ENCODE measurements at regions not wholly inside any gene's neighbourhood (a gene's known extent, or its start where the extent isn't known, plus 50 kb on each side); places are given as distances from the start of the nearest gene placed in this dataset.

DNA sequence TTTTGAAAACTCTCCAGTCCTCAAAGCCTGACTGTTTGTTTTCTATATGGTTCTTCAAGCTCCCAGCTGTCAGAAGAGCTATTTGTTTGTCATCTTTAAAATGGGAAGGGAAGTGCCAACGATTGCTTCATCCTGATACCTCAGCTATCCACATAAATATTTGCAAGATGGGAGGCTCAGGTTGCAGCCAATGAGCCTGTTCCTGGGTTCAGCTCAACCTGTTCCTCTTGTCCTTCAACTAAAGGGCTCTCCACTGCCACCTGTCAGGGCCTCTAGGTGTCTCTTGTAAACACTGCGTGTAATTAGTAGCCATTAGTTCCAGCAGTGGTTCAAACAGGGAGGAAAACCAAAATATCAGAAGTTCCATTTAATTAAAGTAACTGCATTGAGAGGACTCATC is 445.1 kb downstream of the AJAP1 start:
- no peak for DNase-seq (ENCODE audit: low read depth)

DNA sequence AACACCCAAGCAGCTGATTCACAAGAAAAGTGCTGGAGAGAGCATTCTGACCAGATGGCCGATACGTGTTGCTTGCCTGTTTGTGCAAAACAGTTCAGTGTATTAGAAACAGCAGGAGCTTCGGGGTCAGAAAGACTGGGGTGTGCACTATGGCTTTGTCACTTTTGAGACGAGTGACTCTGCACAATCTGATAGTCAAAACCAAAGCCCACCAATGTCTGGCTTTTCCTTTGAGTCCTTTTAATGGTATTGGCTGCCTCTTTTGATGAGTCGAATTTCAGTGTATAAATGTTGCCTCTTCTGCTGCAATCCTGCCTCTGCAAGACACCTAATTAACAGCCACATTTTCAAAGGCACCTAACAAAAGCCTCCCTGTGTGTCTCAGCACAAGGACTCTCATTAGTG is 444.6 kb downstream of the AJAP1 start:
- DNase-seq (ENCODE audit: low read depth) = no peak

- no peak for DNase-seq (ENCODE audit: low read depth)
Measured at GRCh38 chr1:5093042-5093441, 438.6 kb downstream of the AJAP1 start.

DNA sequence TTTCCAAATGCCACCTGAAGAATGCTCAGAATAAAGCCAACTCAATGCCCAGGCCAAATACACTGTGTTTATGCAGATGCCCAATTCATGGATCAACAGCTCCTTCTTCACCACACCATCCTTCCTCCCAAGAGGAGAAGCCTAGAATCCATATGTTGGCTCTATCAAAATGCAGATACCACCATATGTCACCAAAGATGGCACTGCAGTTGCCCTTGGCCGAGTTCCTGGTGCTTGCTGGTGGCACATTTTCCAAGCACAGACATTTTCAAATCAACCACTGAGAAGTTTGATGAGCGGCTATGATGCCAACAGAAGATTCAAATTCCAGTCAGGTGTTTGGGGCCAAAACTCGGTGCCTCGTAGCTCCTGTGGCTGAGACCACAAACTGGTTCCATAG is 430.3 kb downstream of the AJAP1 start:
- DNase-seq (ENCODE audit: low read depth) = no peak

DNA sequence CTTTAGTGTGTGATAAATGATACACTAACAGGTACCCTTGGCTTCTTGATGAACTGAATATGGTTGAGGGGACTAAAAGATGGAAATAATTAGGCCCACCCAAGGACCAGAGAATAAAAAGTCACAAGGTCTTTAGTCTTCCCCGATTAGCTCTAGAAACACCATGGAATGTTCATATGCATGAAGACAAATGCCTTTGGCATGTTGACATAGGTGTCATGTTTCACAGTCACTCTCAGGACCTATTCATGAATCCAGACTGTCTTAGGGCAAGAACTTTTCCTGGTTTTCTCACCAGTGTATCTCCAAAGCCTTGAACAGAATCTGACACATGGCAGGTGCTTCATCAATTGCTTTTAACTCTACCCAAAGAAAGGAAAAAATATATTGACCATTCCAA is 412.8 kb downstream of the AJAP1 start:
- DNase-seq (ENCODE audit: low read depth) = no peak

GRCh38 chr1:5053744-5054143 is 399.3 kb downstream of the AJAP1 start:
- DNase-seq (ENCODE audit: low read depth) = no peak

GRCh38 chr1:5029136-5029535 is 374.7 kb downstream of the AJAP1 start:
- DNase-seq (ENCODE audit: low read depth) = no peak

DNA sequence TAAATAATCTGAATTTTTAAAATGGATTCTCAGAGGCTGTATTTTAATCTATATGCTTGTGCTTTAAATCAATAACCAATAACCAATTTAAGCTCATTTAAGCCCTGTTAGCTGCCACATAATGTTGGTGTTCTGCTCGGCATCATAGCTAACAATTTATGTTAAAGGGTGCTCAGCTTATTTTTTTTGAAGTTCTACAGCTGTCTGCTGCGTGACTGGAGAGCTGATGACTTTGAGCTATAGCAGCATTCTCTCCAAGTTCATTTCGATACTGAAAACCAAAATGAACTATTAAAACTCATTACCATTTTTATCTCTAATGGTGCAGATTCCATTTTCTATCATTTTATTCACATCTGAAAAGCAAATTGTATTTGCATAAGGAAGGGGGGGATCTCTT is 357.8 kb downstream of the AJAP1 start:
- no peak for DNase-seq (ENCODE audit: low read depth)

GRCh38 chr1:5010656-5011055 is 356.2 kb downstream of the AJAP1 start:
- DNase-seq (ENCODE audit: low read depth) = no peak

DNA sequence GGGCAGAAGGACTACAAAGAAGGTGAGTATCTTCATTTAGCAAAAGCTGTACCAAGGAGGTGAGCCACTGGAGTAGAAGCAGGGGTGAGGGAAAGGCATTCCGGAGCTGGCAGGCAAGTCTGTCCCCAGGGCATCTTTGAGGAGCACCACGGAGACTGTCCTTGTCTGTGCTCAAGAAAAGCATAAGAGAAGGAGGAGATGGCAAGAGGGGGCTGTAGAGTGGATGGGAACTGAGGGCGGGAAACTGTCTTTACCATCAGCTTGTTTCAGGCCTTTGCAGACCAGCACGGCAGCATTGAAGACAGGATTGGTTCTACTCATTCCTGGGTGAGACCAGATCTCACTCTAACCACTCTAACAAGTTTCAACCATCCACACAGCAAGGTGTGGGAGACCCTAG is 355.8 kb downstream of the AJAP1 start:
- no peak for DNase-seq (ENCODE audit: low read depth)

DNA sequence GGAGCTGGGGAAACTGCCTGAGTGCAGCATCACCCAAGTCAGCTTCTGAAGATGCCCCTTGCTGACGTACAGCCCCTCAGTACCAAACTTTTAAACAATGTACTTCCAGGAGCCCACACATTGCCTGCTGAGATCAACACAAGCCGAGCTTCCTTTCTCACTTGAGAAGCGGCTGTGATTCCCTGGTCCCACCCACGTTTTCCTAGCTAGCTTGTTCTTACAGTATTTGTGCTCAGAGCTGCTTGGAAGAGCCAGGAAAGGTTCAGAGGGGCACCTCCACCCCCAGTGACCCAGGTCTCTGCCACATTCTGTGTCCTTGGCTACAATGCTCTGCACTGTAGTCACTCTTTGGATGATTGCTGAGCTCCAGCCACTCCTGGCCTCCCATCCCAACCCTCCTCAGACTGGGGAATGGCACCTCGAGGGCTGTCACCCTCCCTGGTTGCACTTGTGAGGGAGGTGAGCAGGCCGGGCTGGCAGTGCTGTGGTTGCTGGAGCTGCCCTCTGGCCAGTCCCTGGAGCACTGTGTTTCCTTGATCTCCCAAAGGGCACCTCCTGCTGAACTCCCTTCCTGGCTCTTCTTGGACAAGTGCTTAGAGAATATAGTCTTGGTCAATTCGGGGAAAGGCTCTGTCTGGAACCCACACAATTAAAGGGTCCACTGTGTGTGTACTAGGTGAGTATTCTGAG is 355.1 kb downstream of the AJAP1 start:
- DNase-seq (ENCODE audit: low read depth) = no peak

- no peak for DNase-seq (ENCODE audit: low read depth)
Measured at GRCh38 chr1:5005171-5005570, 350.8 kb downstream of the AJAP1 start.

GRCh38 chr1:5002676-5003075 is 348.3 kb downstream of the AJAP1 start:
- DNase-seq (ENCODE audit: low read depth) = no peak

DNA sequence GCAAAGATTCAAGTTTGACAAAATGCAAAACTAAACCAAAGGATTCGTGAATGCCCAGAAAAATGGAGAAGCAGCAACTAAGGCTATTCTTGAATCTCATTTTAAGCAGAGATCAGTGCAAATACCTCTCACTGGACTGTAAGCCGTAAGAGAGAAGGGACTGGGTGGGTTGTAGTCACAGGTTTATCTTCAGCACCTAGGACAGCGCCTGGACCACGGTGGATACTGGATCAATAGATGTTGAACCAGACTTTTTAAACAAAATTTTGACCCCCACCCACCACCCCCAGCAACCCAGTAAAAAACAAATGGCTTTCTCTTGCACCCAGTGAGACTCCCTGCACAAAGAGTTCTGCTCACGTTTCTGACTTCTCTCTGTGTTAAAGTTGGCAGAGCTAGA is 347.1 kb downstream of the AJAP1 start:
- no peak for DNase-seq (ENCODE audit: low read depth)

GRCh38 chr1:4986306-4986705 is 331.9 kb downstream of the AJAP1 start:
- no peak for DNase-seq (ENCODE audit: low read depth)

DNA sequence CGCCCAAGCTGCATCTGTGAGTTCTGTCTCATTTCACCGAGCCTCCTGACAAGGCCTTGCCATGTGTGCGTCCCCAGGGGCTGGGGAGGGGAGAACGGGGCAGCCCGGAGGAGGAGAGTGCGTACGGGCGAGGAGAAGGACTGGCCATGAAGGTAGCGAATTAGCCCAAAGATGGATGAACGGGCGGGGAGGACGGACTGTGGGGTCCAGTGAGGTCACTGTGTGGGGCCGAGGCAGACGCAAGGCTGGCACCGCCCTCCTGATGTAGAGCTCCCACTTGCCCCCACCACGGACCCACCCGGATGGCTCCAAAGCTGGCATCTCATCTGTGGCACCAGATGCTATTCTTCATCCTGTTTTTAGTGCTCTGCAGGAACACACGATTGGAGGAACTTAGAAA is 330.4 kb downstream of the AJAP1 start:
- no peak for DNase-seq (ENCODE audit: low read depth)

DNA sequence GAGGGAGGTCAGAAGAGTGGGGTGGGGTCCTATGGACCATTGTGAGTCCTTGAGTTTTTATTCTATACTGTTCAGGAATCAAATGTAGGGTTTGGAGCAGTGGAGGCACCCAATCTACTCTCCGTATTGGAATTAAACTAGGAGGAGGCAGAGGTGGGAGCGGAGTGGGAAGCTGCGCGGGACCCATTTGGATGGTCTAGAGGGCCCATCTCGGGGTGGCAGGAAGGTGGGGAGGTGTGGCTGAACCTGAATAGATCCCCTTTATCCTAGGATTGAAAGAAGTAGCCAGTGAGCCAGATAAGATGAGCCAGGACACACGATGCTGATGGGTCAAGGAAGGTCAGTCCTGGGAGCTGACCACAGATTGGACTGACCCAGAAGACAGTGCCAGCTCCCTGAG is 325.8 kb downstream of the AJAP1 start:
- no peak for DNase-seq (ENCODE audit: low read depth)

DNA sequence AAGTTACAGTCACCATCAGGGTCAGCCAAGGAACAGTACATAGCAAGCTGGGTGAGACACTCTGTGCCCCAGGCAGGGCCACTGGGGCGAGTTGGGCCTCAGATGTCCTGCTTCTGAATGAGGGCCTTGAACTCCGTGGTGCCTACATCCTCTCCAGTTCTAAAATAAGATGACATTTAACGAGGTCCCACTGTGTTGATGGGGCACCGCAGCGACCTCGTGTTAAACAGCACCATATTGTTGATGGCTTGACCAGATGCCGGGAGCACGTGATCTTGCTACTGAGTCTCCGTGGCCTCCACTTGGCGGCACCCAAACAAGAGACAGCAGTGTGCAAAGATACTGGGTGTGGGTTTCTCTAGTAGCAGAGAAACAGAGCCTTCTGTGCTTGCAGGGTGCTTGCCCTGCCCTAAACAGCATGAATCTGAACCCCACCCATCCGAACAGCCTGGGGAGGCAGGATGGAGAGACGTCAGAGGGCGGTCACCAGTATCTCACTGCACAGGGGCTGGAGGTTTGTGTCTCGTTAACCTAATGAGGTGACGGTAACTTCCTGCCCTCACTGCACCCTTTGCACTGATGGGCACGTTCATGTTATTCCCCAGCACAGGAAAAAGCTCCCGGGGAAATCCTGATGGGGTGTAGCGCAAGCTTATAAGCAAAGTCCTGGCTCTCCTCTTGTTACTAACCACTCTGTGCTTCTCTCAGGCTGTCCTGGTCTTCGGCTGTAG is 324.4 kb downstream of the AJAP1 start:
- no peak for DNase-seq (ENCODE audit: low read depth)

DNA sequence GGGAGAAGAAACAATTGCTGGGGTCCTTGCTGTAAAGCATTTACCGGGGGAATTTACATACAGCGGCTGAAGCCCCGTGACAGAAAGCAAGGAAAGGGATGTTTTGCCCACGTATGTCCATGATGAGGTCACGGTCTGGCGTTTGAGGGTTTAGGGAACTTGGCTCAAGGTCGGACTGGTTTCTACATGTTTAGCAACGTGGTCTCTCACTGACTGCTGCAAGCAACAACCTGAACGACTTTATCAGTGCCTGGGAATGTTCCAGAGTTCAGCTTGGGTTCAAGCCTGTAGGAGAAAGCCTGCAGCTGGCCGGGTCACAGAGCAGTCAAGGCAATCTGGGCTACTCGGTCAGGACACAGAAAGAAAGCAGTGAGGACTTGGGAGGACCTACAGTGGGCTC is 323.3 kb downstream of the AJAP1 start:
- DNase-seq (ENCODE audit: low read depth) = no peak

- no peak for DNase-seq (ENCODE audit: low read depth)
Measured at GRCh38 chr1:4976859-4977440, 322.5 kb downstream of the AJAP1 start.

- no peak for DNase-seq (ENCODE audit: low read depth)
Measured at GRCh38 chr1:4975856-4976255, 321.4 kb downstream of the AJAP1 start.

GRCh38 chr1:4974981-4975685 is 320.7 kb downstream of the AJAP1 start:
- no peak for DNase-seq (ENCODE audit: low read depth)
